Adrenal gland (tissue), 9 donors: ENCODE measurements at regions not wholly inside any gene's neighbourhood (a gene's known extent, or its start where the extent isn't known, plus 50 kb on each side); places are given as distances from the start of the nearest gene placed in this dataset.

Experiments used
- DNase-seq, 7 donors: peaks; one replicate each; pipeline ENCODE4 v3.0.0-alpha.2; 2019 to 2020
- H3K27ac ChIP-seq, 5 donors: fragments of 200-600 bp; sonication (generic) in 4 of 5; 1 replicate in 3 of 5; 2 replicates in 2 of 5; pipeline versions ENCODE4 v1.5.1 to v1.8.0; 2016 to 2020; ENCODE audit warnings: mild to moderate bottlenecking in 1 of 5
- H3K27me3 ChIP-seq: fragments of 200-600 bp; 2 replicates; pipeline ENCODE4 v1.8.0; 2021
- H3K36me3 ChIP-seq, 2 donors: fragments of 200-600 bp; replicated peaks in 1 of 2; 1 replicate in 1 of 2; 2 replicates in 1 of 2; pipeline versions ENCODE4 v1.5.1 to v1.8.0; 2018 to 2022
- H3K4me1 ChIP-seq, 2 donors: fragments of 200-600 bp; replicated peaks in 1 of 2; 1 replicate in 1 of 2; 2 replicates in 1 of 2; pipeline versions ENCODE4 v1.5.1 to v1.8.0; 2018 to 2021
- H3K4me3 ChIP-seq, 4 donors: fragments of 200-600 bp; sonication (generic) in 3 of 4; one replicate each; pipeline ENCODE4 v1.5.1; 2016 to 2018
- H3K9me3 ChIP-seq, 3 donors: fragments of 200-600 bp; sonication (generic) in 1 of 3; replicated peaks in 1 of 3; 1 replicate in 2 of 3; 2 replicates in 1 of 3; pipeline versions ENCODE4 v1.5.1 to v1.8.0; 2016 to 2021
- POLR2A ChIP-seq, 2 donors: fragments of 450-650 bp; IDR thresholded peaks; one replicate each; pipeline ENCODE4 v1.6.1; 2017; ENCODE audit warnings: antibody characterized with exemption in 2 of 2, mild to moderate bottlenecking in 2 of 2, moderate library complexity in 1 of 2
- WGBS, 4 donors: extraction: QIAGEN DNeasy Blood & Tissue Kit in 2 of 4; methylation state at CpG; one replicate each; pipeline versions ENCODE4 v1.1.5 to v1.1.7; 2013 to 2017; 5-methylcytosine and 5-hydroxymethylcytosine counted together
- intact Hi-C, 2 donors: fragments of 100-400 bp; cut with DNase I; formaldehyde crosslinking; loops; one replicate each; pipeline versions ENCODE4 v1.14.1 to v1.15.0; 2022 to 2023
- TF ChIP-seq, protein P1 (sequence below), 6 experiments: fragments of 450-650 bp in 4 of 6; fragments of 200-600 bp in 2 of 6; sonication (generic) in 1 of 6; IDR thresholded peaks; 1 replicate in 5 of 6; 2 replicates in 1 of 6; pipeline versions ENCODE4 v1.5.1 to v1.8.0; 2016 to 2021; ENCODE audit warnings: antibody characterized with exemption in 6 of 6, mild to moderate bottlenecking in 2 of 6, moderate library complexity in 1 of 6
- donor health status: healthy with polysubstance abuse.
- donor health status: Bipolar disorder and iron deficiency.
- donor health status: DM: yes; HTN: yes; CAD: no.
- donor health status: DM: no; HTN: no; CAD: no.
- donor health status: DM: no; HTN: no; CAD: no.

DNA sequence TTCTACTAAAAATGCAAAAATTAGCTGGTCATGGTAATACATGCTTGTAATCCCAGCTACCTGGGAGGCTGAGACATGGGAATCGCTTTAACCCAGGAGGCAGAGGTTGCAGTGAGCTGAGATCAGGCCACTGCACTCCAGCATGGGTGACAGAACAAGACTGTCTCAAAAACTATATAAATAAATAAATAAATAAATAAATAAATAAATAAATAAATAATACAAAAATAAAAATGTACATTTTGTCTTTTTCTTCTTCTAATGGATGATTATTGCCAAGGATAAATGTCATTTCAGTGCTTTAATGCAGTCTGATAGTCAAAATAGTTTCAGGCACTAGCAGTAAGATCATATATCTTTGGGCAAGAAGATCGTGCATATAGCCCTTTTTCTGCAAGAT, 727.6 kb upstream of the SEMA3D start:
- DNase-seq = no peak
- 73 to 88% (median 81%) methylated on average over 2 of the region's 2 CpGs for WGBS, 4 donors

DNA sequence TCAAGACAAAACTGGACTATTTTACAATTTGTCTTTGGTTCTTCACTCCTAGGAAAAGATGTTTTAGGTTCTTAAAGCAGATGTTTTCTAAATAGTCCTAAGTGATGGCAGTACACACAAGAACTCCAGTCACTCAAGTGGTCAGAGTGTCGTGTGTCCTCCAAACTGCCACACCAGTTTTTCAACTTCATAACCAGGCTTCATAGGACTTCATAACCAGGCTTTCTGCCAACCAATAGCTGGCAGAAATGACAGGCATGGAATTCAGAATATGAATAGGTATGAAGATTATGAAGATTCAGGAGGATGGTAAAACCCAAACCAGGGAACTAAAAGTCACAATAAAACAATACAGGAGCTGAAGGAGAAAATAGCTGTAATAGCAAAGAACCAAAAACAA, 721.2 kb upstream of the SEMA3D start:
- Histone ChIP-seq H3K4me1 (no peaks in the 10 kb centered on the region), H3K27me3 (no peaks in the 10 kb centered on the region), H3K9me3 (no peaks in the 10 kb centered on the region), H3K36me3 (no peaks in the 10 kb centered on the region), H3K4me3 (no peak overlapping the region), H3K27ac (no peak overlapping the region)
- no peak for TF ChIP-seq POLR2A (IDR thresholded peaks at IDR 0.05)
- TF ChIP-seq, protein P1, sequence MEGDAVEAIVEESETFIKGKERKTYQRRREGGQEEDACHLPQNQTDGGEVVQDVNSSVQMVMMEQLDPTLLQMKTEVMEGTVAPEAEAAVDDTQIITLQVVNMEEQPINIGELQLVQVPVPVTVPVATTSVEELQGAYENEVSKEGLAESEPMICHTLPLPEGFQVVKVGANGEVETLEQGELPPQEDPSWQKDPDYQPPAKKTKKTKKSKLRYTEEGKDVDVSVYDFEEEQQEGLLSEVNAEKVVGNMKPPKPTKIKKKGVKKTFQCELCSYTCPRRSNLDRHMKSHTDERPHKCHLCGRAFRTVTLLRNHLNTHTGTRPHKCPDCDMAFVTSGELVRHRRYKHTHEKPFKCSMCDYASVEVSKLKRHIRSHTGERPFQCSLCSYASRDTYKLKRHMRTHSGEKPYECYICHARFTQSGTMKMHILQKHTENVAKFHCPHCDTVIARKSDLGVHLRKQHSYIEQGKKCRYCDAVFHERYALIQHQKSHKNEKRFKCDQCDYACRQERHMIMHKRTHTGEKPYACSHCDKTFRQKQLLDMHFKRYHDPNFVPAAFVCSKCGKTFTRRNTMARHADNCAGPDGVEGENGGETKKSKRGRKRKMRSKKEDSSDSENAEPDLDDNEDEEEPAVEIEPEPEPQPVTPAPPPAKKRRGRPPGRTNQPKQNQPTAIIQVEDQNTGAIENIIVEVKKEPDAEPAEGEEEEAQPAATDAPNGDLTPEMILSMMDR (IDR thresholded peaks at IDR 0.05) = no peak
- intact Hi-C loops = no loop called here
- WGBS, 4 donors = 82 to 95% (median 89%) methylated on average over 1 of the region's 1 CpG
- no peak for DNase-seq

More for the DNA sequence above, 727.6 kb upstream of the SEMA3D start:
- no peaks in the 10 kb centered on the region for H3K4me1 ChIP-seq
- no peaks in the 10 kb centered on the region for H3K9me3 ChIP-seq
- no peaks in the 10 kb centered on the region for H3K27me3 ChIP-seq
- H3K4me3 ChIP-seq = no peak overlapping the region
- H3K27ac ChIP-seq = no peak overlapping the region
- TF ChIP-seq, protein P1 (IDR thresholded peaks at IDR 0.05) = no peak
- no peaks in the 10 kb centered on the region for H3K36me3 ChIP-seq
- intact Hi-C loops = no loop called here

DNA sequence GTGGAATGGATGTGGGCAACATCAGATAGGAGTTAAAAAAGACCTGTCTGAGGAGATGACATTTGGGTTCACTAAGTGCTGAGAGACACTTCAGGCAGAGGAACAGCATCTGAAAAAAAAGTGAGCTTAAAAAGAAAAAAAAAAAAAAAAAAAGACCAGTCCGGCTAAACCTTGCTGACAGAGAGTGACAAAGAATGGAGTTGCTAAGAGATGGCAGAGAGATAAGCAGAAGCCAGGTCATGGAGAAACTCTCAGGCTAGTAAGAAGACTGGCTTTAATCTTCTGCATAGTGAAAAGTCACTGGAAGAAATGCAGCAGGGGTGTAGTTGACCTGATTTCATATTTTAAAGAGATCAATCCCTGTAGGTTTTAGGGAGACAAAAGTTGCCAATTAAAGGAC, 711.1 kb upstream of the SEMA3D start:
- no peak overlapping the region for H3K4me3 ChIP-seq
- intact Hi-C loops = loop anchor here in 1 of 2 donors (10.0 kb wide), 1 partner anchor 1007 kb away; no protein-coding TSS in a partner anchor
- WGBS, 4 donors = 19 to 31% (median 24%) methylated on average over 1 of the region's 1 CpG
- no peak overlapping the region for H3K27ac ChIP-seq
- no peak for TF ChIP-seq POLR2A (IDR thresholded peaks at IDR 0.05)
- TF ChIP-seq, protein P1 (IDR thresholded peaks at IDR 0.05) = no peak
- no peaks in the 10 kb centered on the region for H3K36me3 ChIP-seq
- H3K4me1 ChIP-seq = no peaks in the 10 kb centered on the region
- H3K9me3 ChIP-seq = no peaks in the 10 kb centered on the region
- no peak for DNase-seq
- H3K27me3 ChIP-seq = no peaks in the 10 kb centered on the region

DNA sequence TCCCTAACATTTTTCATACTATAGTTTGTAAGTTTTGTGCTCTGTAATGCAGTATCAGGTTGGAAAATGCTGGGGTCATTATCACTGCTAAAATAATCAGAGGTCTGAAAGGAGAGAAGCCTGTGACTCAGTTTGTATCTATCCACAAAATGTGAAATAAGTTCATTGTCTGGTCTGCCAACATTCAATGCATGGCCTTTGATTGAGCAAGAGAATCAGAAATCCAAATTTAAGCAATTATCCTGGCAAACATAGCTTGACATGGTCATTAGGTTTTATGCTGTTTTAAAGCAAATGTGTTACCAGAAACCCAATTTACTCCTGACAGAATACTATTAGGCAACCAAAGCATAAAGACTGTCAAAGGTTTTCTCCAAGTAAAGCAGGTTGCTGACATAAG, 709.7 kb upstream of the SEMA3D start:
- DNase-seq = no peak
- no peaks in the 10 kb centered on the region for H3K27me3 ChIP-seq
- TF ChIP-seq, protein P1 (IDR thresholded peaks at IDR 0.05) = no peak
- no peak for TF ChIP-seq POLR2A (IDR thresholded peaks at IDR 0.05)
- no peaks in the 10 kb centered on the region for H3K36me3 ChIP-seq
- no peaks in the 10 kb centered on the region for H3K4me1 ChIP-seq
- H3K27ac ChIP-seq = no peak overlapping the region
- no peaks in the 10 kb centered on the region for H3K9me3 ChIP-seq
- intact Hi-C loops = loop anchor here in 1 of 2 donors (10.0 kb wide), 1 partner anchor 1008 kb away; no protein-coding TSS in a partner anchor
- no peak overlapping the region for H3K4me3 ChIP-seq
